ENCODE measurements at regions not wholly inside any gene's neighbourhood (a gene's known extent, or its start where the extent isn't known, plus 50 kb on each side); places are given as distances from the start of the nearest gene placed in this dataset.

GRCh38 chr18:24974431-24974830 is 377.5 kb downstream of the ZNF521 start:
- TF ChIP-seq, protein P1, sequence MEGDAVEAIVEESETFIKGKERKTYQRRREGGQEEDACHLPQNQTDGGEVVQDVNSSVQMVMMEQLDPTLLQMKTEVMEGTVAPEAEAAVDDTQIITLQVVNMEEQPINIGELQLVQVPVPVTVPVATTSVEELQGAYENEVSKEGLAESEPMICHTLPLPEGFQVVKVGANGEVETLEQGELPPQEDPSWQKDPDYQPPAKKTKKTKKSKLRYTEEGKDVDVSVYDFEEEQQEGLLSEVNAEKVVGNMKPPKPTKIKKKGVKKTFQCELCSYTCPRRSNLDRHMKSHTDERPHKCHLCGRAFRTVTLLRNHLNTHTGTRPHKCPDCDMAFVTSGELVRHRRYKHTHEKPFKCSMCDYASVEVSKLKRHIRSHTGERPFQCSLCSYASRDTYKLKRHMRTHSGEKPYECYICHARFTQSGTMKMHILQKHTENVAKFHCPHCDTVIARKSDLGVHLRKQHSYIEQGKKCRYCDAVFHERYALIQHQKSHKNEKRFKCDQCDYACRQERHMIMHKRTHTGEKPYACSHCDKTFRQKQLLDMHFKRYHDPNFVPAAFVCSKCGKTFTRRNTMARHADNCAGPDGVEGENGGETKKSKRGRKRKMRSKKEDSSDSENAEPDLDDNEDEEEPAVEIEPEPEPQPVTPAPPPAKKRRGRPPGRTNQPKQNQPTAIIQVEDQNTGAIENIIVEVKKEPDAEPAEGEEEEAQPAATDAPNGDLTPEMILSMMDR (IDR thresholded peaks at IDR 0.05; ENCODE audit: insufficient read depth, low read length, poor library complexity, severe bottlenecking): no peak
- TF ChIP-seq EZH2phosphoT487 (conservative IDR thresholded peaks at IDR 0.05; ENCODE audit: low read length): no peak
